ENCODE measurements at regions not wholly inside any gene's neighbourhood (a gene's known extent, or its start where the extent isn't known, plus 50 kb on each side); places are given as distances from the start of the nearest gene placed in this dataset.

DNA sequence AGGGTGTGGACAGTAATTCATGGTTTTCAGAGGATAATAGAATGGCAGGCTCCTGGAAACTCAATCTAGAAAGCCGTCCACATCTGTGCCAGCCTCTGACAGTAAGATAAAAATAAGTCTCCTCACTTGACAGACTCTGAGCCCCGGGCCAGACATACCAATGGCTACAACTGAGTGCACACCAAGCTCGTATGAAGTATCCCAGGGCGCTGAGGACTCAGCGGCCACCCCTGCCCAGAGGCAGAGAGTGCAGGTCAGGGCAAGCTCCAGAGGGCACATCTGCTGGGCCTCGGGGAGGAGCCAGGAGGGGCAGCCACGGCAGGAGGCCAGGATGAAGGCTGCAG lies 262.8 kb upstream of the TCERG1L start:
- Mint-ChIP-seq H3K27ac (ENCODE audit: unreplicated experiment) (no peak overlapping the region), H3K4me1 (ENCODE audit: unreplicated experiment) (no peaks in the 10 kb centered on the region), H3K9me3 (ENCODE audit: unreplicated experiment) (peaks cover 30% of the 10 kb centered on the region), H3K27me3 (ENCODE audit: unreplicated experiment) (no peaks in the 10 kb centered on the region), H3K36me3 (ENCODE audit: unreplicated experiment) (no peaks in the 10 kb centered on the region), H3K4me3 (ENCODE audit: unreplicated experiment) (no peak overlapping the region)
- TF ChIP-seq, protein P1, sequence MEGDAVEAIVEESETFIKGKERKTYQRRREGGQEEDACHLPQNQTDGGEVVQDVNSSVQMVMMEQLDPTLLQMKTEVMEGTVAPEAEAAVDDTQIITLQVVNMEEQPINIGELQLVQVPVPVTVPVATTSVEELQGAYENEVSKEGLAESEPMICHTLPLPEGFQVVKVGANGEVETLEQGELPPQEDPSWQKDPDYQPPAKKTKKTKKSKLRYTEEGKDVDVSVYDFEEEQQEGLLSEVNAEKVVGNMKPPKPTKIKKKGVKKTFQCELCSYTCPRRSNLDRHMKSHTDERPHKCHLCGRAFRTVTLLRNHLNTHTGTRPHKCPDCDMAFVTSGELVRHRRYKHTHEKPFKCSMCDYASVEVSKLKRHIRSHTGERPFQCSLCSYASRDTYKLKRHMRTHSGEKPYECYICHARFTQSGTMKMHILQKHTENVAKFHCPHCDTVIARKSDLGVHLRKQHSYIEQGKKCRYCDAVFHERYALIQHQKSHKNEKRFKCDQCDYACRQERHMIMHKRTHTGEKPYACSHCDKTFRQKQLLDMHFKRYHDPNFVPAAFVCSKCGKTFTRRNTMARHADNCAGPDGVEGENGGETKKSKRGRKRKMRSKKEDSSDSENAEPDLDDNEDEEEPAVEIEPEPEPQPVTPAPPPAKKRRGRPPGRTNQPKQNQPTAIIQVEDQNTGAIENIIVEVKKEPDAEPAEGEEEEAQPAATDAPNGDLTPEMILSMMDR (IDR thresholded peaks at IDR 0.05): no peak
- peak; percentile 60 for DNase-seq (ENCODE audit: extremely low spot score, unreplicated experiment)

DNA sequence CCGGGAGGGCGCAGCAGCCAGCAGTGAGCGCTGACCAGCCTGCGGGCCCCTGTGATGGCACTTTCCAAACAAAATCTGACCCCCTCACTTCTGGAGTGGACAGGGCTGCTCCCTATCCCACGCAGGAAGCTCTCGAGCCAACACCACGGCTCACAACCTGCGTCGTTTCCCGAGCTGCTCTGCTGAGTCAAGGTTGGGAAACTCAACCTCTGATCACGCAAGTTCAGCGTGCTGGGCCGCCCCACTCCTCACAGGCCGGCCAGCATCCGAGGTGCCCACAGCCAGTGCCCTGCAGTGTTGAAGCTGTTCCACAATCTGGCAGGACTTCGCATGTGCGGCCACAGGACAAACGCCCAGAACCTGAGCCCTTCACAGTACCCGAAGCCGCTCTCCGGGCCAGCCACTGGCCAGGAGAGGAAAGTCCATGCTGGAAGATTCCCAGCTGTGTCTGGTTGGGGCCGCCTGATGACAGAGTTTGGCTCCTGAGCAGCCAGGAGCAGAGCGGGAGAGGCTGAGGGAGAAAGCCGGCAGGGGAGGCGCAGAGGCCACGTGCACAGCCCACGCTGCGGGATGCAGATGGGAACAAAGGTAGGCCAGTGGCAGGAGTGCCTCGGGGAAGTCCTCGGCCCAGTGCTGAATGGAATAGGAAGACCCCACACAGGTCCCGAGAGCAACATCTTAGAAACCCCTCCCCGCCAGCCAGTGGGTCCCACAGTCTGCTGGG lies 263.3 kb upstream of the TCERG1L start:
- no peaks in the 10 kb centered on the region for H3K4me1 Mint-ChIP-seq (ENCODE audit: unreplicated experiment)
- H3K27ac Mint-ChIP-seq (ENCODE audit: unreplicated experiment): no peak overlapping the region

DNA sequence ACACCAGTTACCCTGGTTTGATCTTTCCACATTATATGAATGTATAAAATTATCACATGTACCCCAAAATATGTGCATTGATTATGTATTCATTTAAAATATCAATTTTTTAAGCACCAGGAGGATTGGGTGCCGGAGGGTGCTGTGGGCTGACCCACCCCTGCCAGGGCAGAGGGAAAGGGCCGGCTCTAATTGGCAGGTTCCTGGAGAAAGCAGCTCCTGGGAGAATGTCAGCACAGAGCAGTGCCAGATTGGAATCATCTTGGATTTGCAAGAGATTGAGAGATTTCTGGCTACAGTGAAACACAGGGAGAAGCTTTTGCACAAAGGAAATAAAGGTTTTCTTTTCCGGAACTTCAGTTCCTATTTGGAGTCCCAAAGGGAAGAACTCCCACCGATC lies 264.4 kb upstream of the TCERG1L start:
- H3K27ac Mint-ChIP-seq (ENCODE audit: unreplicated experiment): no peak overlapping the region
- TF ChIP-seq, protein P1 (IDR thresholded peaks at IDR 0.05): no peak
- H3K4me1 Mint-ChIP-seq (ENCODE audit: unreplicated experiment): no peaks in the 10 kb centered on the region
- H3K9me3 Mint-ChIP-seq (ENCODE audit: unreplicated experiment): peaks cover 30% of the 10 kb centered on the region
- no peak overlapping the region for H3K4me3 Mint-ChIP-seq (ENCODE audit: unreplicated experiment)
- H3K36me3 Mint-ChIP-seq (ENCODE audit: unreplicated experiment): no peaks in the 10 kb centered on the region
- DNase-seq (ENCODE audit: extremely low spot score, unreplicated experiment): peak; percentile 66
- no peaks in the 10 kb centered on the region for H3K27me3 Mint-ChIP-seq (ENCODE audit: unreplicated experiment)

More for the DNA sequence above, 263.3 kb upstream of the TCERG1L start:
- TF ChIP-seq, protein P1 (IDR thresholded peaks at IDR 0.05): no peak
- no peaks in the 10 kb centered on the region for H3K36me3 Mint-ChIP-seq (ENCODE audit: unreplicated experiment)
- peak; percentile 82 for DNase-seq (ENCODE audit: extremely low spot score, unreplicated experiment)
- H3K9me3 Mint-ChIP-seq (ENCODE audit: unreplicated experiment): peaks cover 30% of the 10 kb centered on the region
- no peak overlapping the region for H3K4me3 Mint-ChIP-seq (ENCODE audit: unreplicated experiment)
- no peaks in the 10 kb centered on the region for H3K27me3 Mint-ChIP-seq (ENCODE audit: unreplicated experiment)

DNA sequence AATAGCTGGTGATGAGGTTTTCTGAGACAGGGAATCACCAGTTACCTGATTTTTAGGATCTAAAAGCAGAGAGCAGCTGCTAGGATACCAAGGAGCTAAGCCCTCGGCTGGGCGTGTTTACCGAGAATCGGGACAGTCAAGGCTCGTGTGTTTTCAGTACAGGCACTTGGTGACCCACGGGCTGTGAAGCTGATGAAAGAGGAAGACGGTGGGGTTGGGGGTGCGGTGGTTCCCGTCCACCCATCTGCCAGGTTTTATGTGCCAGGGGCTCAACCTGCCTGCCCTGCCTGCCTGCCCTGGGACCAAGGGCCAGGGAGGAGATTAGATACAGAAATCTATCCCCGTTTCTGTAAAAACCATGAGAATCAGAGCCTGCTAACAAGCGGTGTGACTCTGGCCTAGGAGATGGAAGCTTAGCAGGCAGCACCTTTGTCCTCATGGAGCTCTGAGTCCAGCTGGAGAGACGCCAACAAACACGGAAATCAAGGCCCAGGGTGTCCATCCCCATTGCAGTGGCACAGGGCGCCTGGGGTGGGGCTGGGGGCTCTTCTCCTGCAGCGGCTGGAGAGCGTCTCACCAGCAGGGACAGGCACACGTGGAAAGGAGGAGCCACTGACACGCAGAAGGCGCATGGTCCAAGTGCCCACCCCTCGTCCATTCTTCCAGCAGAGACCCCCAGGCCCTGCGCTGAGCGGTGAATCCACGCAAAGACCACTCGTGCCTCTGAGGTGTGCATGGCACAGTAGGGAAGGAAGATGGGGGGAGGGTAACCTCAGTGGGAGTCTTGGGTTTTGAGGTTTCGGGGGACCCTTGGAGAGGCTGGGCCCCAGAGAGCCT lies 265.0 kb upstream of the TCERG1L start:
- H3K27me3 Mint-ChIP-seq (ENCODE audit: unreplicated experiment): no peaks in the 10 kb centered on the region
- TF ChIP-seq, protein P1 (IDR thresholded peaks at IDR 0.05): no peak

DNA sequence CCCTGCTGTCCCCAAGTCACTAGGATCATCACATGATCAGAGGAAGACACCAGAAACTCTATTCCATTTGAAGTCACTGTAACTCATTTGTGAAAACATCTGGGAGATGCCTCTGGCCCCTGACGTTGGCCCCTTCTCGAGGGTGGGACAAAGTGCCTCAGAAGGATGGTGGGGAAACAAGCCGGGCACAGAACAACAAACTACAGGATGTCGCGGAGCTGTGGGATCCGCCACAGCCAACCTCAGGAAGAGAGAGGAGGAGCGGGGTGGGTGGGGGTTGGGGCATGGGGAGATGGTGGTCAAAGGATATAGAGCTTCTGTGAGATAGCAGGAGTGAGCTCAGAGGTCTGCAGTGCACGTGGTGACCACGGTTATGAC lies 265.6 kb upstream of the TCERG1L start:
- Mint-ChIP-seq H3K4me1 (ENCODE audit: unreplicated experiment) (no peaks in the 10 kb centered on the region), H3K27me3 (ENCODE audit: unreplicated experiment) (no peaks in the 10 kb centered on the region), H3K4me3 (ENCODE audit: unreplicated experiment) (no peak overlapping the region), H3K9me3 (ENCODE audit: unreplicated experiment) (peaks cover 24% of the 10 kb centered on the region), H3K27ac (ENCODE audit: unreplicated experiment) (no peak overlapping the region), H3K36me3 (ENCODE audit: unreplicated experiment) (no peaks in the 10 kb centered on the region)
- TF ChIP-seq, protein P1 (IDR thresholded peaks at IDR 0.05): no peak
- DNase-seq (ENCODE audit: extremely low spot score, unreplicated experiment): peak; percentile 59

More for the DNA sequence above, 265.0 kb upstream of the TCERG1L start:
- H3K36me3 Mint-ChIP-seq (ENCODE audit: unreplicated experiment): no peaks in the 10 kb centered on the region
- H3K4me1 Mint-ChIP-seq (ENCODE audit: unreplicated experiment): no peaks in the 10 kb centered on the region
- DNase-seq (ENCODE audit: extremely low spot score, unreplicated experiment): peak; percentile 75
- H3K4me3 Mint-ChIP-seq (ENCODE audit: unreplicated experiment): no peak overlapping the region
- H3K27ac Mint-ChIP-seq (ENCODE audit: unreplicated experiment): no peak overlapping the region
- peaks cover 25% of the 10 kb centered on the region for H3K9me3 Mint-ChIP-seq (ENCODE audit: unreplicated experiment)

Data from osteocyte (in vitro differentiated cells).